HepG2 (cell line): ENCODE measurements at regions not wholly inside any gene's neighbourhood (a gene's known extent, or its start where the extent isn't known, plus 50 kb on each side); places are given as distances from the start of the nearest gene placed in this dataset.

Source experiments
- ARNT2 ChIP-seq: sonication (generic); formaldehyde crosslinking; IDR thresholded peaks from 2 replicates; pipeline ENCODE4 v1.8.0; 2022; ENCODE audit warnings: mild to moderate bottlenecking, low read depth, missing genetic modification reagents, moderate library complexity
- ATF3 ChIP-seq: sonication (generic); formaldehyde crosslinking; IDR thresholded peaks from 2 replicates; pipeline ENCODE4 v1.4.0; 2020; ENCODE audit warnings: missing genetic modification reagents
- CCDC6 ChIP-seq: sonication (generic); formaldehyde crosslinking; IDR thresholded peaks from 2 replicates; pipeline ENCODE4 v1.8.1; 2022; ENCODE audit warnings: mild to moderate bottlenecking, missing genetic modification reagents, moderate library complexity
- CEBPB ChIP-seq: IDR thresholded peaks from 2 replicates; pipeline ENCODE4 v1.6.1; 2011; ENCODE audit warnings: low read depth, low read length, improper control_type of control experiment, borderline replicate concordance
- CREB1 ChIP-seq, 2 experiments: fragments of 450-650 bp in 1 of 2; IDR thresholded peaks; 2 replicates each; pipeline ENCODE4 v1.6.1; 2016 to 2017; ENCODE audit warnings: control low read depth in 1 of 2, mild to moderate bottlenecking in 1 of 2, missing compliant biosample characterization in 1 of 2, missing genetic modification characterization in 1 of 2
- FOXJ3 ChIP-seq: sonication (generic); formaldehyde crosslinking; IDR thresholded peaks from 2 replicates; pipeline ENCODE4 v1.4.0; 2020; ENCODE audit warnings: missing genetic modification reagents, mild to moderate bottlenecking, borderline replicate concordance
- GFI1 ChIP-seq: sonication (generic); formaldehyde crosslinking; IDR thresholded peaks from 2 replicates; pipeline ENCODE4 v1.5.0; 2020; ENCODE audit warnings: missing genetic modification reagents, mild to moderate bottlenecking, borderline replicate concordance
- JARID2 ChIP-seq: sonication (generic); formaldehyde crosslinking; IDR thresholded peaks from 2 replicates; pipeline ENCODE4 v1.8.1; 2023; ENCODE audit warnings: missing genetic modification reagents, inconsistent platforms; ENCODE audit not compliant: insufficient replicate concordance
- KLF6 ChIP-seq: IDR thresholded peaks from 2 replicates; pipeline ENCODE4 v1.8.0; 2016; ENCODE audit warnings: missing biosample characterization, missing genetic modification reagents
- KMT2B ChIP-seq: IDR thresholded peaks from 2 replicates; pipeline ENCODE4 v1.6.1; 2016; ENCODE audit warnings: missing genetic modification reagents, missing compliant biosample characterization
- NONO ChIP-seq, 2 experiments: fragments of 450-650 bp in 1 of 2; sonication (generic) in 1 of 2; formaldehyde crosslinking in 1 of 2; IDR thresholded peaks in 1 of 2; conservative IDR thresholded peaks in 1 of 2; 2 replicates each; pipeline versions ENCODE4 v1.6.1 to v1.8.0; 2017 to 2022; ENCODE audit warnings: mild to moderate bottlenecking in 1 of 2, missing genetic modification reagents in 1 of 2, moderate library complexity in 1 of 2
- PHF20 ChIP-seq: sonication (generic); formaldehyde crosslinking; IDR thresholded peaks from 2 replicates; pipeline ENCODE4 v1.5.0; 2020; ENCODE audit warnings: mild to moderate bottlenecking, missing genetic modification reagents
- RAD51 ChIP-seq: fragments of 450-650 bp; IDR thresholded peaks from 2 replicates; pipeline ENCODE4 v1.6.1; 2016; ENCODE audit warnings: borderline replicate concordance
- ZBTB14 ChIP-seq: sonication (generic); formaldehyde crosslinking; IDR thresholded peaks from 2 replicates; pipeline ENCODE4 v1.4.0; 2020; ENCODE audit warnings: missing genetic modification reagents
- ZEB1 ChIP-seq: IDR thresholded peaks from 2 replicates; pipeline ENCODE4 v1.6.1; 2012; ENCODE audit warnings: mild to moderate bottlenecking, low read depth, inconsistent platforms; ENCODE audit not compliant: insufficient replicate concordance
- ZFP1 ChIP-seq: IDR thresholded peaks from 2 replicates; pipeline ENCODE4 v1.6.1; 2016
- ZKSCAN8 ChIP-seq: IDR thresholded peaks from 2 replicates; pipeline ENCODE4 v1.6.1; 2016; ENCODE audit warnings: borderline replicate concordance, missing genetic modification reagents, missing compliant biosample characterization
- ZNF292 ChIP-seq: sonication (generic); formaldehyde crosslinking; IDR thresholded peaks from 2 replicates; pipeline ENCODE4 v1.8.1; 2022; ENCODE audit warnings: mild to moderate bottlenecking, low read depth, missing genetic modification reagents, borderline replicate concordance
- ZNF331 ChIP-seq: sonication (generic); formaldehyde crosslinking; IDR thresholded peaks from 2 replicates; pipeline ENCODE4 v1.4.0; 2020; ENCODE audit warnings: missing genetic modification reagents
- ZNF484 ChIP-seq: sonication (generic); formaldehyde crosslinking; IDR thresholded peaks from 2 replicates; pipeline ENCODE4 v1.5.1; 2020; ENCODE audit warnings: mild to moderate bottlenecking, low read depth, missing genetic modification reagents, borderline replicate concordance
- ZNF547 ChIP-seq: sonication (generic); formaldehyde crosslinking; IDR thresholded peaks from 2 replicates; pipeline ENCODE4 v1.5.1; 2020; ENCODE audit warnings: mild to moderate bottlenecking, missing genetic modification reagents
- ZNF709 ChIP-seq: sonication (generic); formaldehyde crosslinking; IDR thresholded peaks from 2 replicates; pipeline ENCODE4 v1.5.0; 2020; ENCODE audit warnings: mild to moderate bottlenecking, missing genetic modification reagents
- ZNF780A ChIP-seq: sonication (generic); formaldehyde crosslinking; IDR thresholded peaks from 2 replicates; pipeline ENCODE4 v1.8.0; 2022; ENCODE audit warnings: mild to moderate bottlenecking, missing genetic modification reagents, moderate library complexity
- ZNF792 ChIP-seq: IDR thresholded peaks from 2 replicates; pipeline ENCODE4 v1.6.1; 2016
- ZSCAN29 ChIP-seq: sonication (generic); formaldehyde crosslinking; conservative IDR thresholded peaks from 2 replicates; pipeline ENCODE4 v1.4.0; 2020; ENCODE audit warnings: mild to moderate bottlenecking, missing genetic modification reagents
- TF ChIP-seq, protein P1 (sequence below): IDR thresholded peaks from 2 replicates; pipeline ENCODE4 v1.6.1; 2012; ENCODE audit warnings: low read depth, low read length, improper control_type of control experiment
- TF ChIP-seq, protein P2 (sequence below): IDR thresholded peaks from 2 replicates; pipeline ENCODE4 v1.6.1; 2016; ENCODE audit warnings: mild to moderate bottlenecking, missing biosample characterization, missing genetic modification reagents

DNA sequence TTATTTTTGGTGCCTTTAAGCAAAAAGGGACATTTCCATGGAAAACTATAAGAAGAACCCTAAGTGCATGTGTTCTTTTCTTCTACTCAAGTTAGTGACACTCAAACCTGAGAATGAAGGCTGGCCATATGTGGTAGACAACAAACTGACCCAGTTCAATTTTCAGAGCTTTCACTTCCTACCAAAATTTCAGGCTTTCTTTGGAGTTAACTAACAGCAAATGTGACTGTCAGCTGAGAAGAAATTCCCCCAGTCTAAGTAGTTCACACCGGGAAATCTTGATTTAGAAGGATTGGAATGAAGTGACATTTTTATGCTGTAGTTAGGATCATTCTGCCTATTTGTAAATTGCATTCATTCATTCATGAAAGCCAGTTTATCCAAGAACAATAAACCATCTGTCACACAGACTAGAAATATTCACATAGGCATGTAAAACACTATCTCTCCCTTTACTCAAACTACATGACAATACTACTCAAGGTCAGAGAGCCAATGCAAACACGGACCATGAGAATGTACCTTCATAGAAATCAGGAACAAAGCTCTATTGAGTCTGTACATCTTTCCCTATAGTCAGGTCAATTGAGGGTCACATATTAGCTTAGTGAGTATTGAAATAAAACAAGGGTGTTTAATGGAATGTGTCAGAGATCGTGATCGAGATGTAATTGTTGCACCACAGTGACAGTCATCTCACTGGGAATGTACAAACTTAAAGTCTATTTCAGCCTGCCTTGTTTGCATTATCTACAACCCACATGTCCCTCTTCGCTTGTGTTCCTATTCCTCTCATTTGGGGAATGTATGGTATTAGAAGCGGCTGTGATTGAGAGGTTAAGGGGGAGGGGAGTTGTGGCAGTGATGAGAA is 113.8 kb upstream of the TGFBR2 start (continued):
- no peak for TF ChIP-seq ARNT2 (CRISPR knock-in tag)
- TF ChIP-seq ZNF331 (CRISPR knock-in tag) = peak; percentile 55; the same call in 1 of the 2 replicates
- peak; percentile 53; the same call in 1 of the 2 replicates for TF ChIP-seq FOXJ3 (CRISPR knock-in tag)
- TF ChIP-seq KMT2B = 0 out of 2 replicates have a peak, but pooled peaks have one; percentile 13
- TF ChIP-seq RAD51 = no peak
- TF ChIP-seq ZNF792 = peak; percentile 92
- no peak for TF ChIP-seq PHF20 (CRISPR knock-in tag)
- TF ChIP-seq, protein P1, sequence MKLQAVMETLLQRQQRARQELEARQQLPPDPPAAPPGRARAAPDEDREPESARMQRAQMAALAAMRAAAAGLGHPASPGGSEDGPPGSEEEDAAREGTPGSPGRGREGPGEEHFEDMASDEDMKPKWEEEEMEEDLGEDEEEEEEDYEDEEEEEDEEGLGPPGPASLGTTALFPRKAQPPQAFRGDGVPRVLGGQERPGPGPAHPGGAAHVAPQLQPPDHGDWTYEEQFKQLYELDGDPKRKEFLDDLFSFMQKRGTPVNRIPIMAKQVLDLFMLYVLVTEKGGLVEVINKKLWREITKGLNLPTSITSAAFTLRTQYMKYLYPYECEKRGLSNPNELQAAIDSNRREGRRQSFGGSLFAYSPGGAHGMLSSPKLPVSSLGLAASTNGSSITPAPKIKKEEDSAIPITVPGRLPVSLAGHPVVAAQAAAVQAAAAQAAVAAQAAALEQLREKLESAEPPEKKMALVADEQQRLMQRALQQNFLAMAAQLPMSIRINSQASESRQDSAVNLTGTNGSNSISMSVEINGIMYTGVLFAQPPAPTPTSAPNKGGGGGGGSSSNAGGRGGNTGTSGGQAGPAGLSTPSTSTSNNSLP = peak; percentile 100
- TF ChIP-seq CEBPB = peak; percentile 93
- peak; percentile 56; the same call in 1 of the 2 replicates for TF ChIP-seq CREB1 (IDR thresholded peaks at IDR 0.05)
- TF ChIP-seq CREB1 (CRISPR knock-in tag; IDR thresholded peaks at IDR 0.05) = peak; percentile 55
- TF ChIP-seq, protein P2, sequence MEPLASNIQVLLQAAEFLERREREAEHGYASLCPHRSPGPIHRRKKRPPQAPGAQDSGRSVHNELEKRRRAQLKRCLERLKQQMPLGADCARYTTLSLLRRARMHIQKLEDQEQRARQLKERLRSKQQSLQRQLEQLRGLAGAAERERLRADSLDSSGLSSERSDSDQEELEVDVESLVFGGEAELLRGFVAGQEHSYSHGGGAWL (CRISPR knock-in tag) = no peak
- TF ChIP-seq ZEB1 = peak; percentile 30
- 0 out of 2 replicates have a peak, but pooled peaks have one; percentile 22 for TF ChIP-seq ZNF292 (CRISPR knock-in tag)
- TF ChIP-seq ZFP1 (CRISPR knock-in tag) = 0 out of 2 replicates have a peak, but pooled peaks have one; percentile 13
- no peak for TF ChIP-seq KLF6 (CRISPR knock-in tag)
- no peak for TF ChIP-seq ZBTB14 (CRISPR knock-in tag)
- TF ChIP-seq ATF3 (CRISPR knock-in tag) = peak; percentile 65; the same call in 1 of the 2 replicates
- TF ChIP-seq ZNF780A (CRISPR knock-in tag) = no peak
- no peak for TF ChIP-seq ZNF547 (CRISPR knock-in tag)
- peak; percentile 96 for TF ChIP-seq GFI1 (CRISPR knock-in tag)
- peak; percentile 21 for TF ChIP-seq JARID2 (CRISPR knock-in tag)
- peak; percentile 76; the same call in 1 of the 2 replicates for TF ChIP-seq ZKSCAN8 (CRISPR knock-in tag)
- TF ChIP-seq NONO (IDR thresholded peaks at IDR 0.05) = no peak
- peak; percentile 62; the same call in 1 of the 2 replicates for TF ChIP-seq NONO (CRISPR knock-in tag; conservative IDR thresholded peaks at IDR 0.05)
- peak; percentile 43; the same call in 1 of the 2 replicates for TF ChIP-seq ZSCAN29 (CRISPR knock-in tag)
- TF ChIP-seq ZNF484 (CRISPR knock-in tag) = peak; percentile 100
- no peak for TF ChIP-seq CCDC6
- no peak for TF ChIP-seq ZNF709
